PC-3 (cell line): ENCODE measurements at regions not wholly inside any gene's neighbourhood (a gene's known extent, or its start where the extent isn't known, plus 50 kb on each side); places are given as distances from the start of the nearest gene placed in this dataset.
"Not testable (repeated sequence)": the region's sequence is repeated elsewhere in the genome, so short reads cannot be mapped to it uniquely, and the experiment has no call there.

ENCODE experiments used
- ATAC-seq: fragments of 200-7000 bp; cut with Tn5 transposase; 2 replicates; pipeline ENCODE4 v1.9.1; 2020; ENCODE audit warnings: mild to moderate bottlenecking, moderate library complexity
- BruUV-seq: library from RNA; stranded (reverse); fragments of 400-500 nt; replicated peaks from 2 replicates; lab custom pipeline; 2021; lab: Mats Ljungman, UMichigan
- CTCF ChIA-PET: fragments of 300-600 bp; sonication (Branson Sonifier 250); formaldehyde crosslinking; loops from one replicate; lab custom pipeline; 2022; ENCODE audit warnings: antibody characterized with exemption; lab: Charles Lee
- POLR2A ChIA-PET: fragments of 300-600 bp; sonication (Branson Sonifier 250); formaldehyde crosslinking; loops from one replicate; lab custom pipeline; 2022; ENCODE audit warnings: antibody characterized with exemption; ENCODE audit not compliant: unreplicated experiment; lab: Charles Lee
- DNase-seq: peaks from one replicate; pipeline ENCODE4 v3.0.0-alpha.2; 2015
- H2AFZ ChIP-seq: fragments of 300-600 bp; sonication (generic); 2 replicates; pipeline ENCODE4 v1.6.0; 2016; ENCODE audit warnings: antibody characterized with exemption, low read length
- H3F3A ChIP-seq: fragments of 300-600 bp; sonication (generic); one replicate; pipeline ENCODE4 v1.6.0; 2017; ENCODE audit warnings: antibody characterized with exemption, low read length, control low read depth, mild to moderate bottlenecking; ENCODE audit not compliant: unreplicated experiment
- H3K27ac ChIP-seq: fragments of 300-600 bp; sonication (generic); 2 replicates; pipeline ENCODE4 v1.5.1; 2016; ENCODE audit warnings: mild to moderate bottlenecking, low read length
- H3K27me3 ChIP-seq: fragments of 300-600 bp; sonication (generic); 2 replicates; pipeline ENCODE4 v1.6.1; 2016; ENCODE audit warnings: low read length, mixed read lengths
- H3K36me3 ChIP-seq: fragments of 300-600 bp; sonication (generic); 2 replicates; pipeline ENCODE4 v1.6.1; 2016; ENCODE audit warnings: low read depth, mixed run types, low read length, mixed read lengths
- H3K4me1 ChIP-seq: fragments of 300-600 bp; sonication (generic); 2 replicates; pipeline ENCODE4 v1.5.1; 2016; ENCODE audit warnings: low read length; ENCODE audit not compliant: insufficient read depth
- H3K4me2 ChIP-seq: fragments of 300-600 bp; sonication (generic); 2 replicates; pipeline ENCODE4 v1.6.0; 2016; ENCODE audit warnings: low read length
- H3K4me3 ChIP-seq: fragments of 300-600 bp; sonication (generic); 2 replicates; pipeline ENCODE4 v1.5.1; 2016; ENCODE audit warnings: mild to moderate bottlenecking, low read length, mixed read lengths
- H3K79me2 ChIP-seq: fragments of 300-600 bp; sonication (generic); 2 replicates; pipeline ENCODE4 v1.6.1; 2017; ENCODE audit warnings: low read length, mixed read lengths
- H3K9ac ChIP-seq: fragments of 300-600 bp; sonication (generic); 2 replicates; pipeline ENCODE4 v1.6.0; 2016; ENCODE audit warnings: mild to moderate bottlenecking, low read length
- H3K9me2 ChIP-seq: fragments of 300-600 bp; sonication (generic); replicated peaks from 2 replicates; pipeline ENCODE4 v1.6.1; 2016; ENCODE audit warnings: mixed run types, low read length, mixed read lengths
- H3K9me3 ChIP-seq: fragments of 300-600 bp; sonication (generic); 2 replicates; pipeline ENCODE4 v1.6.1; 2016; ENCODE audit warnings: low read length, mixed read lengths
- H4K20me1 ChIP-seq: fragments of 300-600 bp; sonication (generic); 2 replicates; pipeline ENCODE4 v1.6.1; 2016; ENCODE audit warnings: low read length, mixed read lengths
- CTCF ChIP-seq: fragments of 300-600 bp; sonication (generic); conservative IDR thresholded peaks from 2 replicates; pipeline ENCODE4 v1.5.1; 2017; ENCODE audit warnings: antibody characterized with exemption, low read depth, mild to moderate bottlenecking, low read length
- EZH2 ChIP-seq: fragments of 300-600 bp; sonication (generic); IDR thresholded peaks from one replicate; pipeline ENCODE4 v1.6.1; 2017; ENCODE audit warnings: antibody characterized with exemption, mild to moderate bottlenecking, low read length; ENCODE audit not compliant: unreplicated experiment
- EZH2phosphoT487 ChIP-seq: fragments of 300-600 bp; sonication (generic); IDR thresholded peaks from 2 replicates; pipeline ENCODE4 v1.6.1; 2018; ENCODE audit warnings: mild to moderate bottlenecking, antibody characterized with exemption, low read length, borderline replicate concordance
- intact Hi-C: fragments of 100-400 bp; cut with micrococcal nuclease; formaldehyde crosslinking; loops from 2 replicates; pipeline ENCODE4 v1.9.0; 2023

GRCh38 chr5:68053202-68053601, 162.4 kb upstream of the PIK3R1 start:
- POLR2A ChIA-PET: no interaction called here
- Histone ChIP-seq H3K36me3 (no peaks in the 10 kb centered on the region), H3K4me3 (no peak overlapping the region), H4K20me1 (no peaks in the 10 kb centered on the region), H2AFZ (no peak overlapping the region), H3K79me2 (no peaks in the 10 kb centered on the region), H3K4me1 (no peaks in the 10 kb centered on the region), H3K9me2 (no peaks in the 10 kb centered on the region), H3K27me3 (no peaks in the 10 kb centered on the region), H3K27ac (no peak overlapping the region), H3F3A (no peaks in the 10 kb centered on the region), H3K9me3 (no peaks in the 10 kb centered on the region), H3K9ac (no peak overlapping the region), H3K4me2 (no peak overlapping the region)
- DNase-seq (no peak), ATAC-seq (no peak)
- BruUV-seq: no TSS peak
- CTCF ChIA-PET: no interaction called here
- intact Hi-C loops: no loop called here
- TF ChIP-seq CTCF (no peak), EZH2phosphoT487 (no peak), EZH2 (no peak)

- DNase-seq: no peak
- POLR2A ChIA-PET: no interaction called here
- Histone ChIP-seq H3K4me2 (no peak overlapping the region), H3K36me3 (no peaks in the 10 kb centered on the region), H3K79me2 (no peaks in the 10 kb centered on the region), H3K9me3 (no peaks in the 10 kb centered on the region), H3K27ac (no peak overlapping the region), H3K27me3 (no peaks in the 10 kb centered on the region), H3K4me1 (no peaks in the 10 kb centered on the region), H3K4me3 (no peak overlapping the region), H3K9me2 (no peaks in the 10 kb centered on the region), H3K9ac (no peak overlapping the region), H3F3A (no peaks in the 10 kb centered on the region), H2AFZ (no peak overlapping the region), H4K20me1 (no peaks in the 10 kb centered on the region)
- intact Hi-C loops: no loop called here
- ATAC-seq: no peak
- CTCF ChIA-PET: no interaction called here
- BruUV-seq: no TSS peak
- TF ChIP-seq EZH2: no peak
Measured at GRCh38 chr5:68049053-68049713, 166.4 kb upstream of the PIK3R1 start.

- H3K4me1 ChIP-seq: no peaks in the 10 kb centered on the region
- no peaks in the 10 kb centered on the region for H3K27me3 ChIP-seq
- TF ChIP-seq EZH2phosphoT487 (no peak), EZH2 (no peak), CTCF (no peak)
- ATAC-seq (no peak), DNase-seq (no peak)
- H2AFZ ChIP-seq: no peak overlapping the region
- no peaks in the 10 kb centered on the region for H3K79me2 ChIP-seq
- no peaks in the 10 kb centered on the region for H3F3A ChIP-seq
- H3K9ac ChIP-seq: no peak overlapping the region
- no peak overlapping the region for H3K4me3 ChIP-seq
- BruUV-seq: no TSS peak
- no peaks in the 10 kb centered on the region for H4K20me1 ChIP-seq
- POLR2A ChIA-PET: no interaction called here
- no peak overlapping the region for H3K27ac ChIP-seq
- CTCF ChIA-PET: no interaction called here
- H3K4me2 ChIP-seq: no peak overlapping the region
- intact Hi-C loops: no loop called here
- no peaks in the 10 kb centered on the region for H3K36me3 ChIP-seq
- no peaks in the 10 kb centered on the region for H3K9me3 ChIP-seq
- no peaks in the 10 kb centered on the region for H3K9me2 ChIP-seq
Measured at GRCh38 chr5:68048516-68048915, 167.0 kb upstream of the PIK3R1 start.

GRCh38 chr5:68048054-68048453, 167.5 kb upstream of the PIK3R1 start:
- POLR2A ChIA-PET, H3K9me3 ChIP-seq, H3K36me3 ChIP-seq, H3K4me3 ChIP-seq, CTCF ChIA-PET, ATAC-seq, H2AFZ ChIP-seq, H3K27ac ChIP-seq, H4K20me1 ChIP-seq, intact Hi-C loops, H3F3A ChIP-seq, BruUV-seq, H3K4me1 ChIP-seq, H3K79me2 ChIP-seq, H3K9me2 ChIP-seq, H3K4me2 ChIP-seq, DNase-seq, H3K27me3 ChIP-seq, H3K9ac ChIP-seq: not testable (repeated sequence)
